Progenitor cell of endocrine pancreas (in vitro differentiated cells): ENCODE measurements at regions not wholly inside any gene's neighbourhood (a gene's known extent, or its start where the extent isn't known, plus 50 kb on each side); places are given as distances from the start of the nearest gene placed in this dataset.
"Not testable (repeated sequence)": the region's sequence is repeated elsewhere in the genome, so short reads cannot be mapped to it uniquely, and the experiment has no call there.

Experiments used
- DNase-seq: peaks from one replicate; pipeline ENCODE4 v3.0.0; 2021; ENCODE audit warnings: low spot score; ENCODE audit not compliant: unreplicated experiment
- H3K27ac Mint-ChIP-seq: 2 replicates; pipeline ENCODE4 v1.8.0; 2021; ENCODE audit warnings: mild to moderate bottlenecking, moderate library complexity, mixed read lengths
- H3K27me3 Mint-ChIP-seq: 2 replicates; pipeline ENCODE4 v1.8.0; 2021; ENCODE audit warnings: mixed read lengths
- H3K36me3 Mint-ChIP-seq: 2 replicates; pipeline ENCODE4 v1.8.0; 2022; ENCODE audit warnings: mixed read lengths; ENCODE audit not compliant: insufficient read depth
- H3K4me1 Mint-ChIP-seq: 2 replicates; pipeline ENCODE4 v1.8.0; 2021; ENCODE audit warnings: low read depth, mixed read lengths
- H3K4me3 Mint-ChIP-seq: 2 replicates; pipeline ENCODE4 v1.8.0; 2021; ENCODE audit warnings: low read depth, mild to moderate bottlenecking, moderate library complexity, mixed read lengths
- H3K9me3 Mint-ChIP-seq: 2 replicates; pipeline ENCODE4 v1.8.0; 2021; ENCODE audit warnings: low read depth, mixed read lengths
- CTCF ChIP-seq: fragments of 200-600 bp; sonication (generic); IDR thresholded peaks from one replicate; pipeline ENCODE4 v1.5.0; 2021; ENCODE audit warnings: antibody characterized with exemption, mild to moderate bottlenecking; ENCODE audit not compliant: unreplicated experiment

GRCh38 chr22:34808618-34809017 lies 257.3 kb upstream of the ISX start:
- Mint-ChIP-seq H3K36me3 (no peaks in the 10 kb centered on the region), H3K27me3 (no peaks in the 10 kb centered on the region), H3K9me3 (peaks cover 8% of the 10 kb centered on the region), H3K4me3 (no peak overlapping the region), H3K4me1 (peaks cover 16% of the 10 kb centered on the region), H3K27ac (no peak overlapping the region)
- no peak for TF ChIP-seq CTCF
- no peak for DNase-seq

GRCh38 chr22:34812631-34813030 lies 253.3 kb upstream of the ISX start:
- Mint-ChIP-seq H3K36me3 (peaks cover 6% of the 10 kb centered on the region), H3K9me3 (peaks cover 18% of the 10 kb centered on the region), H3K4me1 (peaks cover 39% of the 10 kb centered on the region), H3K27ac (no peak overlapping the region), H3K4me3 (no peak overlapping the region), H3K27me3 (no peaks in the 10 kb centered on the region)
- no peak for DNase-seq
- no peak for TF ChIP-seq CTCF

- Mint-ChIP-seq H3K27ac (peak overlapping the region; percentile 96), H3K36me3 (peaks cover 6% of the 10 kb centered on the region), H3K27me3 (no peaks in the 10 kb centered on the region), H3K4me3 (no peak overlapping the region), H3K9me3 (peaks cover 20% of the 10 kb centered on the region), H3K4me1 (peaks cover 35% of the 10 kb centered on the region)
- TF ChIP-seq CTCF = no peak
- no peak for DNase-seq
These were observed 251.5 kb upstream of the ISX start for GRCh38 chr22:34814260-34815025.

- no peak for DNase-seq
- no peaks in the 10 kb centered on the region for H3K36me3 Mint-ChIP-seq
- TF ChIP-seq CTCF = no peak
- no peak overlapping the region for H3K27ac Mint-ChIP-seq
- peaks cover 4% of the 10 kb centered on the region for H3K4me1 Mint-ChIP-seq
- H3K9me3 Mint-ChIP-seq = no peaks in the 10 kb centered on the region
- peaks cover 7% of the 10 kb centered on the region for H3K27me3 Mint-ChIP-seq
- no peak overlapping the region for H3K4me3 Mint-ChIP-seq
These were observed 236.5 kb upstream of the ISX start for GRCh38 chr22:34829485-34829884.

- DNase-seq = no peak
- H3K27me3 Mint-ChIP-seq = peaks cover 44% of the 10 kb centered on the region
- H3K27ac Mint-ChIP-seq = no peak overlapping the region
- no peaks in the 10 kb centered on the region for H3K36me3 Mint-ChIP-seq
- no peak overlapping the region for H3K4me3 Mint-ChIP-seq
- peaks cover 18% of the 10 kb centered on the region for H3K4me1 Mint-ChIP-seq
- no peak for TF ChIP-seq CTCF
- H3K9me3 Mint-ChIP-seq = no peaks in the 10 kb centered on the region
These were observed 231.9 kb upstream of the ISX start for GRCh38 chr22:34834059-34834458.

GRCh38 chr22:34834541-34834940 lies 231.4 kb upstream of the ISX start:
- H3K36me3 Mint-ChIP-seq, DNase-seq, H3K27ac Mint-ChIP-seq, H3K9me3 Mint-ChIP-seq, H3K4me3 Mint-ChIP-seq: not testable (repeated sequence)
- H3K4me1 Mint-ChIP-seq = peaks cover 18% of the 10 kb centered on the region
- H3K27me3 Mint-ChIP-seq = peaks cover 44% of the 10 kb centered on the region
